Glutamatergic neuron (in vitro differentiated cells): ENCODE measurements at regions not wholly inside any gene's neighbourhood (a gene's known extent, or its start where the extent isn't known, plus 50 kb on each side); places are given as distances from the start of the nearest gene placed in this dataset.

Source experiments
- DNase-seq: peaks from one replicate; pipeline ENCODE4 v3.0.0; 2022
- H3K27ac Mint-ChIP-seq: one replicate; pipeline ENCODE4 v1.8.0; 2020; ENCODE audit warnings: mild to moderate bottlenecking, mixed read lengths, inconsistent platforms; ENCODE audit not compliant: unreplicated experiment
- H3K27me3 Mint-ChIP-seq: one replicate; pipeline ENCODE4 v1.8.0; 2020; ENCODE audit warnings: mild to moderate bottlenecking, moderate library complexity, mixed read lengths, inconsistent platforms; ENCODE audit not compliant: unreplicated experiment
- H3K36me3 Mint-ChIP-seq: one replicate; pipeline ENCODE4 v1.8.0; 2020; ENCODE audit warnings: mild to moderate bottlenecking, mixed read lengths, inconsistent platforms; ENCODE audit not compliant: unreplicated experiment
- H3K4me1 Mint-ChIP-seq: one replicate; pipeline ENCODE4 v1.8.0; 2020; ENCODE audit warnings: mild to moderate bottlenecking, low read depth, mixed read lengths, inconsistent platforms; ENCODE audit not compliant: unreplicated experiment
- H3K4me3 Mint-ChIP-seq: one replicate; pipeline ENCODE4 v1.8.0; 2020; ENCODE audit warnings: mild to moderate bottlenecking, mixed read lengths, inconsistent platforms; ENCODE audit not compliant: unreplicated experiment
- H3K9me3 Mint-ChIP-seq: one replicate; pipeline ENCODE4 v1.8.0; 2020; ENCODE audit warnings: mild to moderate bottlenecking, moderate library complexity, mixed read lengths, inconsistent platforms; ENCODE audit not compliant: unreplicated experiment
- CTCF ChIP-seq: fragments of 200-600 bp; sonication (generic); IDR thresholded peaks from one replicate; pipeline ENCODE4 v1.5.0; 2021; ENCODE audit not compliant: partially characterized antibody, unreplicated experiment

GRCh38 chr11:92595052-92595451, 370.4 kb downstream of the FAT3 start:
- peaks cover 4% of the 10 kb centered on the region for H3K4me1 Mint-ChIP-seq
- H3K4me3 Mint-ChIP-seq: no peak overlapping the region
- peaks cover 3% of the 10 kb centered on the region for H3K9me3 Mint-ChIP-seq
- H3K27me3 Mint-ChIP-seq: no peaks in the 10 kb centered on the region
- no peak for DNase-seq
- no peaks in the 10 kb centered on the region for H3K36me3 Mint-ChIP-seq
- no peak overlapping the region for H3K27ac Mint-ChIP-seq
- no peak for TF ChIP-seq CTCF

- H3K9me3 Mint-ChIP-seq: peaks cover 2% of the 10 kb centered on the region
- no peak overlapping the region for H3K27ac Mint-ChIP-seq
- TF ChIP-seq CTCF: no peak
- DNase-seq: no peak
- no peaks in the 10 kb centered on the region for H3K27me3 Mint-ChIP-seq
- peaks cover 1% of the 10 kb centered on the region for H3K4me1 Mint-ChIP-seq
- H3K4me3 Mint-ChIP-seq: no peak overlapping the region
- H3K36me3 Mint-ChIP-seq: no peaks in the 10 kb centered on the region
Observed at GRCh38 chr11:92596596-92597317, 372.1 kb downstream of the FAT3 start.

- Mint-ChIP-seq H3K4me3 (no peak overlapping the region), H3K36me3 (no peaks in the 10 kb centered on the region), H3K27ac (no peak overlapping the region), H3K27me3 (no peaks in the 10 kb centered on the region), H3K4me1 (no peaks in the 10 kb centered on the region), H3K9me3 (peaks cover 2% of the 10 kb centered on the region)
- TF ChIP-seq CTCF: no peak
- no peak for DNase-seq
Observed at GRCh38 chr11:92601048-92601447, 368.4 kb upstream of the MTNR1B start.

- no peak for TF ChIP-seq CTCF
- Mint-ChIP-seq H3K9me3 (no peaks in the 10 kb centered on the region), H3K4me3 (no peak overlapping the region), H3K27ac (no peak overlapping the region), H3K4me1 (no peaks in the 10 kb centered on the region), H3K27me3 (no peaks in the 10 kb centered on the region), H3K36me3 (no peaks in the 10 kb centered on the region)
- DNase-seq: no peak
Observed at GRCh38 chr11:92605667-92606066, 363.8 kb upstream of the MTNR1B start.

GRCh38 chr11:92607969-92608722, 361.3 kb upstream of the MTNR1B start:
- no peak for TF ChIP-seq CTCF
- Mint-ChIP-seq H3K36me3 (no peaks in the 10 kb centered on the region), H3K4me1 (peaks cover 4% of the 10 kb centered on the region), H3K27me3 (no peaks in the 10 kb centered on the region), H3K27ac (no peak overlapping the region), H3K9me3 (peaks cover 2% of the 10 kb centered on the region), H3K4me3 (no peak overlapping the region)
- DNase-seq: no peak
